H9 (cell line): ENCODE measurements at regions not wholly inside any gene's neighbourhood (a gene's known extent, or its start where the extent isn't known, plus 50 kb on each side); places are given as distances from the start of the nearest gene placed in this dataset.

Experiments
- DNase-seq: peaks from one replicate; pipeline ENCODE4 v3.0.0-alpha.2; 2017
- H2AFZ ChIP-seq: one replicate; pipeline ENCODE4 v1.6.1; 2013; ENCODE audit warnings: mild to moderate bottlenecking, low read length, control low read depth, moderate library complexity
- H2AK5ac ChIP-seq: 2 replicates; pipeline ENCODE4 v1.6.1; 2013; ENCODE audit warnings: low read length, control low read depth, mixed read lengths; ENCODE audit not compliant: insufficient read length
- H2BK120ac ChIP-seq: one replicate; pipeline ENCODE4 v1.6.1; 2013; ENCODE audit warnings: low read depth, mild to moderate bottlenecking, low read length, control low read depth, inconsistent platforms; ENCODE audit not compliant: poor library complexity, severe bottlenecking
- H2BK12ac ChIP-seq: 2 replicates; pipeline ENCODE4 v1.6.1; 2013; ENCODE audit warnings: low read length, control low read depth, mixed read lengths, low read depth; ENCODE audit not compliant: insufficient read length
- H2BK15ac ChIP-seq: 2 replicates; pipeline ENCODE4 v1.6.1; 2013; ENCODE audit warnings: low read depth, low read length, control low read depth
- H2BK20ac ChIP-seq: one replicate; pipeline ENCODE4 v1.6.1; 2013; ENCODE audit warnings: low read depth, mild to moderate bottlenecking, low read length, control low read depth, inconsistent platforms; ENCODE audit not compliant: poor library complexity, severe bottlenecking
- H2BK5ac ChIP-seq: 2 replicates; pipeline ENCODE4 v1.6.1; 2013; ENCODE audit warnings: low read length, control low read depth, mixed read lengths; ENCODE audit not compliant: insufficient read length
- H3K14ac ChIP-seq: 2 replicates; pipeline ENCODE4 v1.6.1; 2013; ENCODE audit warnings: low read length, control low read depth; ENCODE audit not compliant: insufficient read depth
- H3K18ac ChIP-seq: 2 replicates; pipeline ENCODE4 v1.6.1; 2013; ENCODE audit warnings: low read depth, mild to moderate bottlenecking, mixed read lengths, low read length, control low read depth; ENCODE audit not compliant: insufficient read length
- H3K23ac ChIP-seq: 2 replicates; pipeline ENCODE4 v1.6.1; 2013; ENCODE audit warnings: low read length, control low read depth, mixed read lengths, low read depth; ENCODE audit not compliant: insufficient read length
- H3K23me2 ChIP-seq: 2 replicates; pipeline ENCODE4 v1.6.1; 2013; ENCODE audit warnings: low read depth, mild to moderate bottlenecking, mixed read lengths, low read length, control low read depth; ENCODE audit not compliant: insufficient read length, poor library complexity, severe bottlenecking
- H3K27ac ChIP-seq: 2 replicates; pipeline ENCODE4 v1.5.1; 2013; ENCODE audit warnings: low read length, control low read depth, mixed read lengths, low read depth; ENCODE audit not compliant: insufficient read length
- H3K27me3 ChIP-seq: 2 replicates; pipeline ENCODE4 v1.6.1; 2013; ENCODE audit warnings: low read length, control low read depth, inconsistent platforms; ENCODE audit not compliant: insufficient read depth
- H3K4ac ChIP-seq: 2 replicates; pipeline ENCODE4 v1.6.1; 2013; ENCODE audit warnings: low read depth, mild to moderate bottlenecking, control low read depth, inconsistent platforms, low read length, moderate library complexity
- H3K4me1 ChIP-seq: 2 replicates; pipeline ENCODE4 v1.6.1; 2013; ENCODE audit warnings: low read length, control low read depth, inconsistent platforms; ENCODE audit not compliant: insufficient read depth
- H3K4me2 ChIP-seq: 2 replicates; pipeline ENCODE4 v1.6.1; 2013; ENCODE audit warnings: low read length, control low read depth, mixed read lengths; ENCODE audit not compliant: insufficient read length, insufficient read depth
- H3K56ac ChIP-seq: 2 replicates; pipeline ENCODE4 v1.6.1; 2013; ENCODE audit warnings: low read depth, mild to moderate bottlenecking, mixed read lengths, low read length, control low read depth; ENCODE audit not compliant: insufficient read length
- H3K79me1 ChIP-seq: 2 replicates; pipeline ENCODE4 v1.6.1; 2013; ENCODE audit warnings: low read depth, mild to moderate bottlenecking, moderate library complexity, low read length, control low read depth, inconsistent platforms; ENCODE audit not compliant: insufficient read depth, poor library complexity, severe bottlenecking
- H3K79me2 ChIP-seq: 2 replicates; pipeline ENCODE4 v1.6.1; 2013; ENCODE audit warnings: low read length, control low read depth, inconsistent platforms; ENCODE audit not compliant: insufficient read depth
- H3K9ac ChIP-seq: 2 replicates; pipeline ENCODE4 v1.6.1; 2013; ENCODE audit warnings: low read length, control low read depth, mixed read lengths; ENCODE audit not compliant: insufficient read length; ENCODE audit errors: extremely low read depth
- H3K9me3 ChIP-seq: one replicate; pipeline ENCODE4 v1.6.1; 2013; ENCODE audit warnings: low read depth, low read length, inconsistent platforms; ENCODE audit not compliant: control insufficient read depth
- H3T11ph ChIP-seq: one replicate; pipeline ENCODE4 v1.6.1; 2013; ENCODE audit warnings: mild to moderate bottlenecking, low read length, control low read depth, inconsistent platforms
- H4K20me1 ChIP-seq: one replicate; pipeline ENCODE4 v1.6.1; 2013; ENCODE audit not compliant: control insufficient read depth, insufficient read length, insufficient read depth
- H4K5ac ChIP-seq: 2 replicates; pipeline ENCODE4 v1.6.1; 2013; ENCODE audit warnings: low read depth, mild to moderate bottlenecking, mixed read lengths, low read length, control low read depth; ENCODE audit not compliant: insufficient read length
- H4K8ac ChIP-seq: replicated peaks from 2 replicates; pipeline ENCODE4 v1.6.1; 2013; ENCODE audit warnings: low read length, control low read depth, mixed read lengths, low read depth; ENCODE audit not compliant: insufficient read length
- H4K91ac ChIP-seq: 2 replicates; pipeline ENCODE4 v1.6.1; 2013; ENCODE audit warnings: low read depth, mild to moderate bottlenecking, moderate library complexity, mixed read lengths, low read length, control low read depth; ENCODE audit not compliant: insufficient read length
- H3K27ac Mint-ChIP-seq, 3 experiments: 2 replicates in 2 of 3; 3 replicates in 1 of 3; pipeline ENCODE4 v1.8.0; 2020 to 2021; ENCODE audit warnings: mixed read lengths in 3 of 3, mild to moderate bottlenecking in 1 of 3, moderate library complexity in 1 of 3
- H3K27me3 Mint-ChIP-seq: 2 replicates; pipeline ENCODE4 v1.8.0; 2021; ENCODE audit warnings: low read depth, mild to moderate bottlenecking, moderate library complexity, mixed read lengths
- H3K36me3 Mint-ChIP-seq, 3 experiments: 2 replicates in 2 of 3; 3 replicates in 1 of 3; pipeline ENCODE4 v1.8.0; 2020 to 2021; ENCODE audit warnings: low read depth in 3 of 3, mixed read lengths in 3 of 3; ENCODE audit not compliant: insufficient read depth in 1 of 3
- H3K4me1 Mint-ChIP-seq, 2 experiments: 2 replicates each; pipeline ENCODE4 v1.8.0; 2020; ENCODE audit warnings: mixed read lengths in 2 of 2
- H3K4me3 Mint-ChIP-seq, 2 experiments: 2 replicates in 1 of 2; 3 replicates in 1 of 2; pipeline ENCODE4 v1.8.0; 2020 to 2021; ENCODE audit warnings: mild to moderate bottlenecking in 2 of 2, mixed read lengths in 2 of 2, moderate library complexity in 1 of 2
- H3K9me3 Mint-ChIP-seq, 2 experiments: 2 replicates in 1 of 2; 3 replicates in 1 of 2; pipeline ENCODE4 v1.8.0; 2020; ENCODE audit warnings: mild to moderate bottlenecking in 2 of 2, mixed read lengths in 2 of 2, moderate library complexity in 1 of 2
- CTCF ChIP-seq: fragments of 200-600 bp; sonication (generic); conservative IDR thresholded peaks from 3 replicates; pipeline ENCODE4 v1.8.0; 2021; ENCODE audit warnings: antibody characterized with exemption, mild to moderate bottlenecking
- WGBS: extraction: QIAGEN DNeasy Blood & Tissue Kit; methylation state at CpG from one replicate; pipeline ENCODE4 v1.1.7; 2013; ENCODE audit warnings: missing lambda C conversion rate, low lambda C conversion rate, mixed read lengths; ENCODE audit not compliant: insufficient read length; ENCODE audit errors: extremely low coverage; 5-methylcytosine and 5-hydroxymethylcytosine counted together

GRCh38 chr5:87053146-87053545 lies 214.5 kb upstream of the RASA1 start:
- no peaks in the 10 kb centered on the region for H3K79me1 ChIP-seq
- no peaks in the 10 kb centered on the region for H3K79me2 ChIP-seq
- peaks cover 6% of the 10 kb centered on the region for H3K9me3 ChIP-seq
- H3K18ac ChIP-seq: no peak overlapping the region
- H2BK120ac ChIP-seq: no peak overlapping the region
- no peak overlapping the region for H2BK20ac ChIP-seq
- no peak overlapping the region for H3T11ph ChIP-seq
- no peak overlapping the region for H3K27ac ChIP-seq
- H3K27me3 ChIP-seq: no peaks in the 10 kb centered on the region
- no peaks in the 10 kb centered on the region for H3K23me2 ChIP-seq
- H3K4ac ChIP-seq: no peak overlapping the region
- no peak for TF ChIP-seq CTCF
- no peak overlapping the region for H3K4me2 ChIP-seq
- H3K36me3 Mint-ChIP-seq: peaks cover 23 to 45% (median 36%) of the 10 kb centered on the region in 3 experiments
- H2BK15ac ChIP-seq: no peak overlapping the region
- H2BK12ac ChIP-seq: no peak overlapping the region
- peaks cover 45 to 56% of the 10 kb centered on the region in 2 experiments for H3K9me3 Mint-ChIP-seq
- no peak for DNase-seq
- H4K5ac ChIP-seq: no peak overlapping the region
- H3K4me3 Mint-ChIP-seq: no peak overlapping the region
- no peak overlapping the region for H3K23ac ChIP-seq
- H3K56ac ChIP-seq: no peak overlapping the region
- H3K4me1 ChIP-seq: no peaks in the 10 kb centered on the region
- no peak overlapping the region for H4K91ac ChIP-seq
- WGBS: no CpG with 5 or more reads among the region's 2 CpGs
- no peak overlapping the region for H3K14ac ChIP-seq
- no peak overlapping the region for H2BK5ac ChIP-seq
- H3K4me1 Mint-ChIP-seq: peaks cover 4 to 6% of the 10 kb centered on the region in 2 experiments; a peak in 2 of 4 replicates
- H4K20me1 ChIP-seq: no peaks in the 10 kb centered on the region
- H3K27ac Mint-ChIP-seq: no peak overlapping the region
- H4K8ac ChIP-seq: no peak overlapping the region
- no peak overlapping the region for H2AFZ ChIP-seq
- H3K27me3 Mint-ChIP-seq: no peaks in the 10 kb centered on the region
- no peak overlapping the region for H2AK5ac ChIP-seq
- H3K9ac ChIP-seq: no peak overlapping the region
